ENCODE measurements at regions not wholly inside any gene's neighbourhood (a gene's known extent, or its start where the extent isn't known, plus 50 kb on each side); places are given as distances from the start of the nearest gene placed in this dataset.

GRCh38 chr6:78438135-78438534 is 429.2 kb upstream of the IRAK1BP1 start:
- TF ChIP-seq CTCF (IDR thresholded peaks at IDR 0.05; ENCODE audit: low read length) (no peak), EZH2 (IDR thresholded peaks at IDR 0.05; ENCODE audit: borderline replicate concordance, low read length) (no peak)

Data from OCI-LY1 (cell line).